NCI-H2196 (cell line): ENCODE measurements at regions not wholly inside any gene's neighbourhood (a gene's known extent, or its start where the extent isn't known, plus 50 kb on each side); places are given as distances from the start of the nearest gene placed in this dataset.

Source experiments
- DNase-seq: peaks from one replicate; lab custom pipeline; 2025; ENCODE audit not compliant: unreplicated experiment; lab: John Stamatoyannopoulos, UW

DNA sequence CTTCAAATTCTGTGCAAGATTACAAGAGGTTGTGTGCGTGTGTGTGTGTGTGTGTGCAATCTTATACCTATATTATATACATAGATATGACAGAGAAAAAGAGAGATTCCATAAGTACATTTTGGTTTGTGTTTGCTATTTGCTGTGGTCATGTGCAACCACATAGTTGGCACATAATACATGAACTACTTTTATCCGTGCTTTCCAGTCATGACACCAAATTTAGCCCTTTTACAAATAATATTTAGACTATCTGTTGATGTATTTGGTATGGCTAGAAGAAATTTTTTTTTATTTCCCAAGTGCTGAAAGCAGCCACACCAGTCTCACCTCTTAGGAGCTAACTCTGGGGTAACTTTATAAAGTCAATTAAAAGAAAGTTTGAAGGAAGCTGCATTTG is 63.5 kb upstream of the EGFR start:
- DNase-seq = no peak

DNA sequence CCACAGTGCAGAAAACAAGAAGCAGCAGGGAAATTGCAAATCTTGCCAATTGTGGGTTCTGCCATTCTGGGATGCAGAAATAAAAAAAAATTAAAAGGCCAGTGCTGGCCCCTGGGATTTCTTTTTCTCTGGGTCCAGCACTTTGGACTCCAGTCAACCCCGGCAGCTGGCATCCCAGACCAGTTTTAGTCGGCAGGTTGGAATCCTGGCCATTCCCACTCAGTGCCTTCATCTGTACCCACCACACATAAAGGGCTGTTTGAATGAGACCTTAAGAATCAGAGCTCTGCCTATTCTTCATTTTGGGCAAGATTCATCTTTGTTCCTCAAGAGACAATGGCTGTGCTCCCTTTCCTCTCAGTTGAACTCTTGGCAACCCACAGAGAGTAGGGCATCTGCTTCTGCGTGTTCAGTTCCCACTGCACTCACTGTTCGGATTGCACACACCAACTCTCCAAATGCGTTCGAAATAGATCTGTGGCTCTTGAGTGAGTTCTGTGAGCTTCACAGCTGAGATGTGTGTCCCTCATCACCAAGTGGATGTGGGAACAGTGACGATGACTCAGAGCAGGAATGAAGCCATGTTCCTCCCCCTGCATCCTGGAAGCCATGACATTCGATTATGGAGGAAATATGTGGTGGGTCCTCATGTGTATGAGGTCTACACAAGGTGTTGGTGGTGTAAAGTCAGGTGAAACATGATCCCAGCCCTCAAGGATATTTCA is 63.0 kb upstream of the EGFR start:
- DNase-seq = no peak

DNA sequence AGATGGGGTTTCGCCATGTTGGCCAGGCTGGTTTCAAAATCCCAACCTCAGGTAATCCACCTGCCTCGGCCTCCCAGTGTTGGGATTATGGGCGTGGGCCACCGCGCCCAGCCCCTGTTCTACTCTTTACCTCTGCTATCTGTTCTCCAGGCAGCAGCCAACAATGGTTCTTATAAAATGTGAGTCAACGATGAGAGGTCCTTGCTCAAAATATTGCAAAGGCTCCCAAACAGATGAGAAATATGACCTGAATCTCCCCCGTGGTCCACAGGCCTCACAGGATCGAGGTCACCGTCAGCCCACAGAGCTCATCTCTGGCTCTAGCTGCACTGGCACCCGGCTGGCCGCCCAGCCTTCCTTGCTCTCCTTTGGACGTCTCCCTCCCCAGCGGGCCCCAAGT is 62.0 kb upstream of the EGFR start:
- no peak for DNase-seq

GRCh38 chr7:54960517-54960916 is 58.3 kb upstream of the EGFR start:
- no peak for DNase-seq

GRCh38 chr7:54961391-54961790 is 57.4 kb upstream of the EGFR start:
- DNase-seq = no peak

DNA sequence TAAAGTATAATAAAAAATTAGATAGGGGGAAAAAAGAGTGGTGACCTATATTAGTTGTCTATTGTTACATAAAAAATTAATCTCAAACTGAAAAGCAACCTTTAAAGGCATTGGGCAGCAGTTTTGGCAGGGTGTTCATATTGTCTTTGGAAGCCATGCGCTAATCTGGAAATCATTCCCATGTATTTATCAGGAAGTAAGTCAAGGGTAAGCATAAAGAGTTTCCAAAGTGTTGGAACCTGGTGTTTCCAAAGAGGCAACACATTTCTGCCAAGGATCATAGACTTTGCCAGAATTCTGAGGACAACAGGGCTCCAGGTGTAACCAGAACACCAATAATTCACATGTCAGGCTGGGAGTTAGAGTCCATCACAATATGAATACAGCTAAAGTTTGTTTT is 55.7 kb upstream of the EGFR start:
- no peak for DNase-seq

GRCh38 chr7:54964136-54964535 is 54.7 kb upstream of the EGFR start:
- no peak for DNase-seq

DNA sequence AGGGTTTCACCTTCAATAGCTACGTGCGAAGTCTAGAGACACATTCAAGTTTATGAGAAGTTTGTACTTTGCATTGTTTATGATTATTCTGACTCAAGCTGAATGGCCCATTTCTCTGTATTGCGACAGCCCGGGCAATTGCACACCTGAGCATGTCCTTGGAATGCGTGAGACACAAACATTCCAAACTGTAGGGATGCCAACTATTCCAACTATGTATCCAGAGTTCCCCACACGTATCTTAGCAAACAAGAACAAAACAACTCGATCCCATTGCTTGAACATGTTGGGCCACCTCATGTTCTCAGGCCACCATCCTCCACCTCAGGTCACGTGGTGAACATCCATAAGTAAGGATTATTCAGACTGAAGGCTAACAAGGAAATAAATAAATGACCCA is 51.4 kb upstream of the EGFR start:
- no peak for DNase-seq

DNA sequence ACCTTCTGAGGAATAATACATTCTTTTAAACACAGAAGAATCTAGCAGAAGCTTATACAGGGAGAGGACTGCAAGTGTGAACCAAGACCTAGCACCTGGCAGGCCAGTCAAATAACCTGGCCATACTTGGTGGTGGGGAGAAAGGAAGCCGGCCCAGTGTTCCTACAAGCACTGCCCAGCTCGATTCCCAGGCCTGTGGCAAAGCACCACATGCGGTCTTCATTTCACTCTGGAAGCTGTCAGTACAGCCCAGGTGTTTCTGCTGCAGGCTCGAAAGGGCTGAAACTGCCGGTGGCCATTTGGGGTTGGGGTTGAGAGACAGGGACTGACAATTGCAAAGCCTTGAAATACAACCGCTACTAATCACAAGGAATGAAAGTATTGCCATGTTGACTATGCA is 50.8 kb upstream of the EGFR start:
- DNase-seq = no peak
